ENCODE measurements at regions not wholly inside any gene's neighbourhood (a gene's known extent, or its start where the extent isn't known, plus 50 kb on each side); places are given as distances from the start of the nearest gene placed in this dataset.

GRCh38 chr12:111078731-111079130 is 158.4 kb upstream of the MYL2 start:
- TF ChIP-seq, protein P1, sequence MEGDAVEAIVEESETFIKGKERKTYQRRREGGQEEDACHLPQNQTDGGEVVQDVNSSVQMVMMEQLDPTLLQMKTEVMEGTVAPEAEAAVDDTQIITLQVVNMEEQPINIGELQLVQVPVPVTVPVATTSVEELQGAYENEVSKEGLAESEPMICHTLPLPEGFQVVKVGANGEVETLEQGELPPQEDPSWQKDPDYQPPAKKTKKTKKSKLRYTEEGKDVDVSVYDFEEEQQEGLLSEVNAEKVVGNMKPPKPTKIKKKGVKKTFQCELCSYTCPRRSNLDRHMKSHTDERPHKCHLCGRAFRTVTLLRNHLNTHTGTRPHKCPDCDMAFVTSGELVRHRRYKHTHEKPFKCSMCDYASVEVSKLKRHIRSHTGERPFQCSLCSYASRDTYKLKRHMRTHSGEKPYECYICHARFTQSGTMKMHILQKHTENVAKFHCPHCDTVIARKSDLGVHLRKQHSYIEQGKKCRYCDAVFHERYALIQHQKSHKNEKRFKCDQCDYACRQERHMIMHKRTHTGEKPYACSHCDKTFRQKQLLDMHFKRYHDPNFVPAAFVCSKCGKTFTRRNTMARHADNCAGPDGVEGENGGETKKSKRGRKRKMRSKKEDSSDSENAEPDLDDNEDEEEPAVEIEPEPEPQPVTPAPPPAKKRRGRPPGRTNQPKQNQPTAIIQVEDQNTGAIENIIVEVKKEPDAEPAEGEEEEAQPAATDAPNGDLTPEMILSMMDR (IDR thresholded peaks at IDR 0.05; ENCODE audit: insufficient read depth, low read depth, low read length), result no peak
- TF ChIP-seq EZH2 (IDR thresholded peaks at IDR 0.05; ENCODE audit: insufficient read depth, low read length), result no peak
